Fibroblast of lung (primary cell): ENCODE measurements at regions not wholly inside any gene's neighbourhood (a gene's known extent, or its start where the extent isn't known, plus 50 kb on each side); places are given as distances from the start of the nearest gene placed in this dataset.

Experiments
- DNase-seq, 2 donors: peaks; one replicate each; pipeline versions ENCODE4 v3.0.0 to v3.0.0-alpha.2; 2010; ENCODE audit warnings: low read depth in 2 of 2
- H2AFZ ChIP-seq: 2 replicates; pipeline ENCODE4 v1.5.1; 2012; ENCODE audit warnings: low read length, control low read depth, inconsistent platforms
- H3K27ac ChIP-seq: 2 replicates; pipeline ENCODE4 v1.5.1; 2011; ENCODE audit warnings: low read length, control low read depth; ENCODE audit not compliant: insufficient read depth
- H3K27me3 ChIP-seq: 2 replicates; pipeline ENCODE4 v1.5.1; 2011; ENCODE audit warnings: mild to moderate bottlenecking, low read length; ENCODE audit not compliant: control insufficient read depth, insufficient read depth
- H3K36me3 ChIP-seq: 2 replicates; pipeline ENCODE4 v1.5.1; 2011; ENCODE audit warnings: low read length; ENCODE audit not compliant: control insufficient read depth, insufficient read depth
- H3K4me1 ChIP-seq: 2 replicates; pipeline ENCODE4 v1.5.1; 2011; ENCODE audit warnings: low read length; ENCODE audit not compliant: control insufficient read depth, insufficient read depth; ENCODE audit errors: extremely low read depth
- H3K4me2 ChIP-seq: 2 replicates; pipeline ENCODE4 v1.5.1; 2011; ENCODE audit warnings: low read length, control low read depth; ENCODE audit not compliant: insufficient read depth; ENCODE audit errors: extremely low read depth
- H3K4me3 ChIP-seq, 4 experiments: fragments of 200-600 bp in 1 of 4; sonication (generic) in 1 of 4; replicated peaks in 1 of 4; 2 replicates each; pipeline ENCODE4 v1.5.1; 2011 to 2016; ENCODE audit warnings: low read length in 4 of 4, low read depth in 3 of 4, mild to moderate bottlenecking in 3 of 4, control low read depth in 2 of 4, inconsistent platforms in 1 of 4, mixed read lengths in 1 of 4; ENCODE audit not compliant: insufficient read depth in 1 of 4; ENCODE audit errors: control extremely low read depth in 1 of 4
- H3K79me2 ChIP-seq: 2 replicates; pipeline ENCODE4 v1.5.1; 2012; ENCODE audit warnings: mild to moderate bottlenecking, low read length, inconsistent platforms; ENCODE audit not compliant: control insufficient read depth, insufficient read depth
- H3K9ac ChIP-seq: 2 replicates; pipeline ENCODE4 v1.5.1; 2011; ENCODE audit warnings: mild to moderate bottlenecking, low read length, control low read depth; ENCODE audit not compliant: insufficient read depth
- H3K9me3 ChIP-seq: 2 replicates; pipeline ENCODE4 v1.5.1; 2012; ENCODE audit warnings: low read depth, low read length; ENCODE audit not compliant: control insufficient read depth, insufficient read depth
- H4K20me1 ChIP-seq: 2 replicates; pipeline ENCODE4 v1.5.1; 2011; ENCODE audit warnings: low read length; ENCODE audit not compliant: control insufficient read depth, insufficient read depth; ENCODE audit errors: extremely low read depth
- CTCF ChIP-seq, 2 donors: IDR thresholded peaks in 1 of 2; conservative IDR thresholded peaks in 1 of 2; 1 replicate in 1 of 2; 2 replicates in 1 of 2; pipeline ENCODE4 v1.5.1; 2011 to 2012; ENCODE audit warnings: low read length in 2 of 2, control low read depth in 1 of 2, inconsistent platforms in 1 of 2, low read depth in 1 of 2, mild to moderate bottlenecking in 1 of 2
- EZH2 ChIP-seq: IDR thresholded peaks from 2 replicates; pipeline ENCODE4 v1.5.1; 2012; ENCODE audit warnings: low read length, control low read depth, mild to moderate bottlenecking; ENCODE audit errors: missing control alignments

- H3K4me3 ChIP-seq = no peak overlapping the region
- H3K27me3 ChIP-seq = no peaks in the 10 kb centered on the region
- TF ChIP-seq CTCF (conservative IDR thresholded peaks at IDR 0.05 in 1 of 2, IDR thresholded peaks at IDR 0.05 in 1 of 2; ENCODE audit: low read depth in 1 of 2, low read length in 2 of 2) (no peak), EZH2 (no peak)
- H2AFZ ChIP-seq = no peak overlapping the region
- no peaks in the 10 kb centered on the region for H3K79me2 ChIP-seq
- H3K9me3 ChIP-seq = no peaks in the 10 kb centered on the region
- H3K36me3 ChIP-seq = no peaks in the 10 kb centered on the region
- no peaks in the 10 kb centered on the region for H3K4me1 ChIP-seq
- DNase-seq = no peak
- H3K4me2 ChIP-seq = no peak overlapping the region
- no peak overlapping the region for H3K27ac ChIP-seq
- H3K9ac ChIP-seq = no peak overlapping the region
- no peaks in the 10 kb centered on the region for H4K20me1 ChIP-seq
Measured at GRCh38 chr5:68730979-68731654, 362.7 kb upstream of the SLC30A5 start.

- H3K27ac ChIP-seq = no peak overlapping the region
- H3K27me3 ChIP-seq = peaks cover 2% of the 10 kb centered on the region
- H3K4me2 ChIP-seq = no peak overlapping the region
- no peaks in the 10 kb centered on the region for H4K20me1 ChIP-seq
- H3K79me2 ChIP-seq = no peaks in the 10 kb centered on the region
- no peak for DNase-seq
- H3K36me3 ChIP-seq = no peaks in the 10 kb centered on the region
- H2AFZ ChIP-seq = no peak overlapping the region
- H3K9me3 ChIP-seq = no peaks in the 10 kb centered on the region
- TF ChIP-seq CTCF (conservative IDR thresholded peaks at IDR 0.05 in 1 of 2, IDR thresholded peaks at IDR 0.05 in 1 of 2; ENCODE audit: low read depth in 1 of 2, low read length in 2 of 2) = no peak
- TF ChIP-seq EZH2 = no peak
- H3K4me3 ChIP-seq = no peak overlapping the region
- no peak overlapping the region for H3K9ac ChIP-seq
- H3K4me1 ChIP-seq = no peaks in the 10 kb centered on the region
Measured at GRCh38 chr5:68732251-68732650, 361.6 kb upstream of the SLC30A5 start.

GRCh38 chr5:68734781-68735180 lies 359.0 kb upstream of the SLC30A5 start:
- DNase-seq = no peak

More at GRCh38 chr5:68734781-68735180, 359.0 kb upstream of the SLC30A5 start:
- Histone ChIP-seq H3K36me3 (no peaks in the 10 kb centered on the region), H3K4me2 (no peak overlapping the region), H4K20me1 (no peaks in the 10 kb centered on the region), H3K9ac (no peak overlapping the region), H3K27me3 (peaks cover 2% of the 10 kb centered on the region), H2AFZ (no peak overlapping the region), H3K9me3 (no peaks in the 10 kb centered on the region), H3K79me2 (no peaks in the 10 kb centered on the region), H3K4me1 (no peaks in the 10 kb centered on the region), H3K4me3 (no peak overlapping the region), H3K27ac (no peak overlapping the region)
- no peak for TF ChIP-seq EZH2
- TF ChIP-seq CTCF (conservative IDR thresholded peaks at IDR 0.05 in 1 of 2, IDR thresholded peaks at IDR 0.05 in 1 of 2; ENCODE audit: low read depth in 1 of 2, low read length in 2 of 2) = no peak
